Ovary (tissue), 3 donors: ENCODE measurements at regions not wholly inside any gene's neighbourhood (a gene's known extent, or its start where the extent isn't known, plus 50 kb on each side); places are given as distances from the start of the nearest gene placed in this dataset.

ENCODE experiments used
- CTCF ChIP-seq, 3 donors: fragments of 450-650 bp in 2 of 3; fragments of 200-600 bp in 1 of 3; IDR thresholded peaks; one replicate each; pipeline versions ENCODE4 v1.5.1 to v1.8.0; 2016 to 2022; ENCODE audit warnings: antibody characterized with exemption in 3 of 3, mild to moderate bottlenecking in 1 of 3
- EP300 ChIP-seq: sonication (generic); formaldehyde crosslinking; IDR thresholded peaks from one replicate; pipeline ENCODE4 v1.6.1; 2017; ENCODE audit warnings: antibody characterized with exemption
- POLR2A ChIP-seq: fragments of 450-650 bp; IDR thresholded peaks from one replicate; pipeline ENCODE4 v1.6.1; 2017; ENCODE audit warnings: antibody characterized with exemption, mild to moderate bottlenecking, moderate library complexity
- donor health status: DM: no; HTN: no; CAD: no.

- TF ChIP-seq POLR2A (no peak), CTCF (IDR thresholded peaks at IDR 0.05) (no peak), EP300 (no peak)
These were observed 128.2 kb downstream of the SOX2 start for GRCh38 chr3:181839916-181840297.
